GM19328 (cell line): ENCODE measurements at regions not wholly inside any gene's neighbourhood (a gene's known extent, or its start where the extent isn't known, plus 50 kb on each side); places are given as distances from the start of the nearest gene placed in this dataset.

ENCODE experiments used
- ATAC-seq: cut with Tn5 transposase; IDR thresholded peaks from one replicate; pipeline ENCODE4 v1.9.1; 2021; ENCODE audit warnings: mild to moderate bottlenecking, moderate library complexity; ENCODE audit not compliant: unreplicated experiment

DNA sequence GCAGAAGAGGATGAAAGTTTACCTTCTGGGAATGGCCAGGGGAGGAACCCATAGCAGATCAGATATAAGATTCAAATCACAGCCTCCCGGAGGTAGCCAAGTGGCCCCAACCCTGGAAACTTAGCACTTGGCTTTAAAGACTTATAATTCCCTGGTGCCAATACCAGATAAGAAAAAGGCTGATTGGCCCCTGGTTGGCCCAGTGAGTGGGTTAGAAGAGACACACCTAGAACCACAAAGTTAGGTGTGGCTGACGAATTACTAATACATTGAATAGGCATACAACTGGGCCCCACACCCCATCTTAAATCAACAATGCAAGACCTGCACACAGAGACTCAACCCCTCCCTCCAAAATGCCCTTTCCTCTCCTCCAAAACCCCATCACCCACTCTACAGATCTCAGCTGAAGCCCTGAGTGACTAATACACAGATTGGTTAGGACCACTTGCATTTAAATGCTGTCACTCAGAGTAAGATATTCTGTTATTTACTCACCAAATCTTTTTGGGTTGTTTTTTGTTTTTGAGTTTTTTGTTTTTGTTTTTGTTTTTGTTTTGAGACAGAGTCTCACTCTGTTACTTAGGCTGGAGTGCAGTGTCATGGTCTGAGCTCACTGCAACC, 315.4 kb upstream of the JARID2 start:
- no peak for ATAC-seq

- no peak for ATAC-seq
Observed at GRCh38 chr6:14932485-14933182, 313.2 kb upstream of the JARID2 start.

DNA sequence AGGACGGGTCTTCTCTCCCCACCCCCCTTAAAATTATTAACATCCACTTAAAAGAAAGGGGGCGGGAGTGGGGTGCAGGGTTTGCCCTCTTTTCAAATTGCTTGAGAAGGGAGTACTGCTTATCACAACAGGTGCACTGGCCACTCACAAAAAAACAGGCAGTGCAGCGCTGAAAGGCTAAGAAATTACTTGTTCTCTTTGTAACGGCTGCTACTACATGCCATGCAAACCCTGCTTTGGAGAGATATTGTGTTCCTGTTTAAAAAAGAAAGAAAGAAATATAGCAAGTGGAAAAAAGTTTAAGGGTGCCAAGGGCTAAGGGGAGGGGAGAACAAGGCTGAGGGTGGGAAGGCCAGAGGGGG, 312.7 kb upstream of the JARID2 start:
- ATAC-seq = no peak

DNA sequence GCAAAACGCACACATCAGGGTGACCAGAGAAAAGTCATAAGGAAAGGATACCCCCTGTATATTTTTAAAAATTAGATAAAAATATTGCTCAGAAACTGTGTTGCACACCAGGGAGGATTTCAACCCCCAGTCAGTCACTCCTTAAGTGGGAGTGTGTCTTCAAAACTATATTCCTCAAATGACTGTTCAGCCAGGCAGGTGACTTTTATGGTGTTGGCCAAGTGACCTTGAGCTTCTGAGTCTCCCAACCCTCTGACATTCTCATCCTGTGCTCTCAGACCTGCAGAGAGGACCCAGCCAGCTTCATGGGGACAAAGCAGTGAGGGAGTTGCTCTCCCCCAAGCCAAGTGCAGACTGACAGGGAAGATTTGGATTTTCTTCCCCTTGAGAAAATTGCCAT, 311.9 kb upstream of the JARID2 start:
- ATAC-seq = no peak

GRCh38 chr6:14934844-14935243, 311.0 kb upstream of the JARID2 start:
- no peak for ATAC-seq

- no peak for ATAC-seq
Observed at GRCh38 chr6:14936861-14937260, 309.0 kb upstream of the JARID2 start.

GRCh38 chr6:14943116-14943515, 302.8 kb upstream of the JARID2 start:
- ATAC-seq = no peak

- ATAC-seq = no peak
Observed at GRCh38 chr6:14944593-14944992, 301.3 kb upstream of the JARID2 start.

GRCh38 chr6:14945461-14946185, 300.2 kb upstream of the JARID2 start:
- ATAC-seq = no peak

- ATAC-seq = no peak
Observed at GRCh38 chr6:14946753-14947152, 299.1 kb upstream of the JARID2 start.

GRCh38 chr6:14948586-14949245, 297.2 kb upstream of the JARID2 start:
- ATAC-seq = no peak

GRCh38 chr6:14950103-14950969, 295.5 kb upstream of the JARID2 start:
- no peak for ATAC-seq

GRCh38 chr6:14950970-14951276, 294.9 kb upstream of the JARID2 start:
- no peak for ATAC-seq

- no peak for ATAC-seq
Observed at GRCh38 chr6:14951704-14952103, 294.2 kb upstream of the JARID2 start.

- no peak for ATAC-seq
Observed at GRCh38 chr6:14953836-14954235, 292.0 kb upstream of the JARID2 start.

- no peak for ATAC-seq
Observed at GRCh38 chr6:14957355-14958059, 288.4 kb upstream of the JARID2 start.

DNA sequence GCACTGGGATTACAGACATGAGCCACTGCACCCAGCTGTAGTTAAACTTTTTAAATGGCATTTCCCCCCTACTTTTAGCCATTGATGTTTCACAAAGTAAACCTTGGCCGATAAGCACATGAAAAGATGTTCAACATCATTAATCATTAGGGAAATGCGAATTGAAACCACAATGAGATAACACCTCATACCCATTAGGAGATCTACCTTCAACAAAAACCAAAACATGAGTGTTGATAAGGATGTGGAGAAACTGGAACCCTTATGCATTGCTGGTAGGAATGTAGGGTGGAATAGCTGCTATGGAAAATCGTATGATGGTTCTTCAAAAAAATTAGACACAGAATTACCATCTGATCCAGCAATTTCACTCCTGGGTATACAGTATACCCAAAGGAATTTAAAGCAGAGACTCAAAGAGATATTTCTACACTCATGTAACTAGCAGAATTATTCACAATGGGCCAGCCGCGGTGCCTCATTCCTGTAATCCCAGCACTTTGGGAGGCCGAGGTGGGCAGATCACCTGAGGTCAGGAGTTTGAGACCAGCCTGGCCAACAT, 286.5 kb upstream of the JARID2 start:
- no peak for ATAC-seq

DNA sequence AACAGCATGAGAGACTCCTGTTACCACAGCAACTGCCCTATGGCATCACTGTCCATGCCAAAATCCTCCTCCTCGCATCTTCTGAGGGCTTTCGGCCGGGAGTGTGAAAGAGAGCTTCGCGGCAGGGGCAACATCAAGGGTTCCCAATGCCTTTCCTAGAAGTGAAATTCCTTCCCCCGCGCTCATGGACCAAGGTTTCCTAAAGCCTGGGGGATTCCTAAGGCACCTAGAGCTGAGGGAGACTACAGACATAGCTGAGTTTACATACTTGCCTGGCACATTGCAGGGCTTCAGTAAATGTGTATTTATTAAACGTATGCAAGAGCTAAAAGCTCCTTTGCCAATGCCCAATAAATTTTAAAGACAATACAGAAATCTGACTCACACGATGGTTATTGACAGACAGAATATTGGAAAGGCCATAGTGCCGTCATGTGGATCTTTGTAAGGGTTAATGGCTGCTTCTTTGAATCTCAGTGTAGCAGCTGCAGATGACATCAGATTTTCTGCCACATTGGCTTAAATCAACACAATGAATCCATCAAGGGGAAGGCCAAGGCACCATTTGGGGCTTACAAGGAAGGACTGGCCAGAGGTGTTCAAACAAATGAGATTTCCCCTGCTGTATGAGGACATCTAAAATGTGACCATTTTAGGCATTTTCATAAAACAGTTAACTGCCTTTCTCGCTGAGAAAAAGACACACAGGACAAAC, 281.2 kb upstream of the JARID2 start:
- ATAC-seq = no peak

- no peak for ATAC-seq
Observed at GRCh38 chr6:14965424-14966075, 280.3 kb upstream of the JARID2 start.
